ENCODE measurements at regions not wholly inside any gene's neighbourhood (a gene's known extent, or its start where the extent isn't known, plus 50 kb on each side); places are given as distances from the start of the nearest gene placed in this dataset.

DNA sequence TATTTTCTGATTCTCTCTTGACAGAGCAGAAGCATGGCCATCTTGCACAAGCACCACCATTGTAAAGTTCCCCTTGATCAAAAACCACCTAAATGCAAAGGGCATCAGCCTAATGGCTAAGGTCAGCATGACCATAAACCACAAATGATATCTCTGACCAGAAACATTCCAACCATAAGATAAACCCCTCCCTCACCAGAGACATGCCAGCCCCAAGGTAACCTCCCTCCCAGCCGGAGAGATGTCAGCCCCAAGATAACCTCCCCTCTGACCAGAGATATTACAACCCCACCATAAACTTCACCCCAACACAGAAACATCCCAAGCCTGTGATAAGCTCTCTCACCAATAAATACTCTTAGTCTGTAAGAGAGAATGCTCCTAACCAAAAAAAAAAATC is 72.1 kb upstream of the CDK1 start:
- TF ChIP-seq POLR2A (IDR thresholded peaks at IDR 0.05): no peak
- TF ChIP-seq, protein P1, sequence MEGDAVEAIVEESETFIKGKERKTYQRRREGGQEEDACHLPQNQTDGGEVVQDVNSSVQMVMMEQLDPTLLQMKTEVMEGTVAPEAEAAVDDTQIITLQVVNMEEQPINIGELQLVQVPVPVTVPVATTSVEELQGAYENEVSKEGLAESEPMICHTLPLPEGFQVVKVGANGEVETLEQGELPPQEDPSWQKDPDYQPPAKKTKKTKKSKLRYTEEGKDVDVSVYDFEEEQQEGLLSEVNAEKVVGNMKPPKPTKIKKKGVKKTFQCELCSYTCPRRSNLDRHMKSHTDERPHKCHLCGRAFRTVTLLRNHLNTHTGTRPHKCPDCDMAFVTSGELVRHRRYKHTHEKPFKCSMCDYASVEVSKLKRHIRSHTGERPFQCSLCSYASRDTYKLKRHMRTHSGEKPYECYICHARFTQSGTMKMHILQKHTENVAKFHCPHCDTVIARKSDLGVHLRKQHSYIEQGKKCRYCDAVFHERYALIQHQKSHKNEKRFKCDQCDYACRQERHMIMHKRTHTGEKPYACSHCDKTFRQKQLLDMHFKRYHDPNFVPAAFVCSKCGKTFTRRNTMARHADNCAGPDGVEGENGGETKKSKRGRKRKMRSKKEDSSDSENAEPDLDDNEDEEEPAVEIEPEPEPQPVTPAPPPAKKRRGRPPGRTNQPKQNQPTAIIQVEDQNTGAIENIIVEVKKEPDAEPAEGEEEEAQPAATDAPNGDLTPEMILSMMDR (IDR thresholded peaks at IDR 0.05): no peak

Data from lower leg skin (tissue), 3 donors.